GM21390 (cell line): ENCODE measurements at regions not wholly inside any gene's neighbourhood (a gene's known extent, or its start where the extent isn't known, plus 50 kb on each side); places are given as distances from the start of the nearest gene placed in this dataset.

Source experiments
- ATAC-seq: cut with Tn5 transposase; IDR thresholded peaks from one replicate; pipeline ENCODE4 v1.9.1; 2021; ENCODE audit not compliant: unreplicated experiment

DNA sequence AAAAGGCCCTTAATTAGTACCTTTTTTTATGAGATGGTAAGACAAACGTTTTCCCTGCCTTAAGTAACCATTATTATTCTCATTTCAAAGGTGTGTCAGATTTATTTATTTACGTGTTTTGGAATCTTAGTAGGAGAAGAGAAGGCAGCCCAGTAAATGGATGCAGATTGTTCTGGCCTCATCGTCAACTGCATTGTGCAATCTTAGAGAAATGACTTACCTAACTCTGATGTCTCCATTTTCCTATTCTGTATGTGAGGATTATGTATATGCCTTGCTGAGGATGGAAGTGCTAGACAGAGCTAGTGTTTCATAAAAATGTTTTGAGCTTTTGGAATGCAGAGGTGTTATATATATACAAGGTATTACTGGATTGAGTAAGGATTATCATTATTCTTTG lies 97.0 kb upstream of the JAG1 start:
- no peak for ATAC-seq

DNA sequence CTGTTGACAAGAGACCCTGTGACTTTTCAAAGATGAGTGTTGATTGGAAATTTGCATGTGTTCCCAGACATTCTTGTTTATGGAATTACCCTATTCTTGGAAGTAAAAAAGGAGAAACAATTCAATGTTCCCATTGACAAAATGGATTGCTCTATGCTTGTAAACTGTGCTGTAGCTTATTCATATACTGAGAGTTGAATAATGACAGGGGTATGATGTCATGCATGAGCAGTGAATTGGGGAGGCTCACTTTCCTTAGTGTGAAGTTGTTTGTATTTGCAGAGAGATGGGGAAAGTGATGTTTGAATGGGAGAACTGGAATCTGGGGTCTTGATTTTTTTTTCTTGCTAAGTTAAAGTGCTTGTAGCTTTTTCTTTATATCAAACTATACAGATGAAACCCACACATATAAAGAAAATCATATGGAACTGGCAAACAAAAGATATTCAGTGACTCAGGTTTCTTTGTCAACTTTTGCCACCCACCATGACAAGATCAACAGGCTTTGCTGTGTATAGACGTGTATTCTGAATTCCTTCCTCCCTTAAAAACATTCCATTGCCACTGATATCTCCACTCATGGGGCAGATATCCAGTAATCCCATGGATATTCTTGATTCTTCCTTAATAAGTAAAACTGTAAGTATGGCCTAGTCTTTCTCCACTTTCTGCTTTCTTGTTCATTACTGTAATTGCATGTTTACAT lies 97.8 kb upstream of the JAG1 start:
- ATAC-seq, result no peak

DNA sequence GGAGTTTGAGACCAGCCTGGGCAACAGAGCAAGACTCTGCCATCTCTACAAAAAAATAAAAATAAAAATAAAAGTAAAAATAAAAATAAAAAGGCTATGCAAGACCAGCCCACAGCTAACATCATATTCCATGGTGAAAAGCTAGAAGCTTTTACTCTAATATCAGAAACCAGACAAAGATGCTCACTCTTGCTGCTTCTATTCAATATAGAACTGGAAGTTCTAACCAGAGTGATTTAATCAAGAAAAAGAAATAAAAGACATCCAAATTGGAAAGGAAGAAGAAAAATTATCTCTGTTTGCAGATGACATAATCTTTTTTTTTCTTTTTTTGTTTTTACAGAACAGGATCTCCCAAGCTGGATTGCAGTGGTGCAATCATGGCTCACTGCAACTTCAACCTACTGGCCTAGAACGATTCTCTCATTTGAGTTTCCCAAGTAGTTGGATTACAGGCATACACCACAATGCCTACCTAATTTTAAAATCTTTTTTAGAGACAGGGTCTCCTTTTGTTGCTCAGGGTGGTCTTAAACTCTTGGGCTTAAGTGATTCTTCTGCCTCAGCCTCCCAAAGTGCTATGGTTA lies 100.7 kb upstream of the JAG1 start:
- ATAC-seq, result no peak

DNA sequence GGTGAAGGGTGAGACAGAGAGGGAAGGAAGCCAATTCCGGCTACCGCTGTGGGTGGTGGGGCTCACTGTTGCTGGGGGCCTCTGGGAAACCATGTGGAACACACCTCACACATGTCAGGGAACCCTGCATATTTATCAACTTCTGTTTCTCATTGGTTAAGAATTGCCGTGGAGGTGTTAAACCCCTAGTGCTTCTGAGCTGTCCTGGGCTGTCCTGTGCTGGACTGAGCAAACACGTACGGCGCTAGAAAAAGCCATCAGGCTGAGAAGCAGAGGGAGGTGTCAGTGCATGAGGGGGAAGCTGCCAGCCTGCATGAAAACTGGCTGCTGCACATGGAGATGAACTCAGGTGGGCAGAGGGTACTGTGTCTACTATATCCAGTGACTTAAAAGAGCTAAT lies 103.9 kb upstream of the JAG1 start:
- ATAC-seq, result no peak

DNA sequence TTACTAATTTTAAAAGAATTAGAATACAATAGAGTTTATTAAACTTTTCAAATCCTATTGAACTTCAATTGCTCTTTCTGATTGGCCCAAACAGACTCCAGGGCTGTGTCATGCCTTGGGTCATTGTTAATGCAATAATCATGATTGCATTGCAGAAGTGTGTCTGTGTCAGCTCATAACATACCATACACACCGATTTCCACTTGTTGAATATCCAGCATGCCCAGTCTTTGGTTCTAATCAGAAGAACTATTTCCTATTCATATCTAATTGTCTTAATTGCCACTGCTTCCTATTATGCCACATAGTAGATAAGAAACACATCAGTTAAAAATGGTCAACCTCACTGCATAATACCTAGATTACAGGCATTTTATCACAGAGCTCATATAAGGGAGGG lies 106.1 kb upstream of the JAG1 start:
- ATAC-seq, result no peak

DNA sequence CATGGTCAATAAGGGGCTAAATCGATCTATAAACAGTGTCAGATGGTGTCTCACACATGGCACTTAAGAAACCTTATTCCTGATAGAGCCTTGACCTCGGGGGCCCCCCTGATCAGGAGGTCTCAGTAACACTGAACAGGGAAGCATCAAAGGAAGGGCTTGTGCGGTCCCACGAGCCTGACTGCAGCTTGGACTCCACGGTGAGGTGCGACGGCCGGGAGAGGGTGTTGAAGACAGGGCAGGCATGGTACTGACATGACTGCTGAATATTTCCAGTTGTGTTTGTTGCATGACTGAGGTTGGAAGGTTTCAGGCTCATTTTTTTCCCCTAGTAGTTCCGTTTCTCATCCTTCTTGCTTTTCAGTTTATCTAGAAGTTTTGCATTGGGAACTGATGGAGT lies 107.1 kb upstream of the JAG1 start:
- no peak for ATAC-seq

DNA sequence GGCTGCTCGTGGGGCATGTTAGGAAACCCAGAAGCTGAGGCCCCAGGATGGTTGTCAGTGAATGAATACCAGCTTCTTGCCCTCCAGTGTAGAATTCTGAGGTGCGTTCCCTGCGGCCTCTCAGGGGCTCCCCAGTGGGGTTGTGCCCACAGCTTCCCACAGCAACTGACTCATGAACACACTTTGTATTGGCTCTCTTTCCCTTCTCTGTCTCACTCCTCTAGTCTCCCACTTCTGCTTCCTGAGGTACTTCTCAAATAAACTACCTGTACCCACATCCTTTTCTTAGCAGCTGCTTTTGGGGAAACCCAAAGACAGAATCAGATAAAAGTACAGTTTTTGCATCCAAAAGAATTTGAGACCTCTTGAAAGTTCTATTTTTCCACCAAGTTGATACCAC lies 107.7 kb upstream of the JAG1 start:
- no peak for ATAC-seq

DNA sequence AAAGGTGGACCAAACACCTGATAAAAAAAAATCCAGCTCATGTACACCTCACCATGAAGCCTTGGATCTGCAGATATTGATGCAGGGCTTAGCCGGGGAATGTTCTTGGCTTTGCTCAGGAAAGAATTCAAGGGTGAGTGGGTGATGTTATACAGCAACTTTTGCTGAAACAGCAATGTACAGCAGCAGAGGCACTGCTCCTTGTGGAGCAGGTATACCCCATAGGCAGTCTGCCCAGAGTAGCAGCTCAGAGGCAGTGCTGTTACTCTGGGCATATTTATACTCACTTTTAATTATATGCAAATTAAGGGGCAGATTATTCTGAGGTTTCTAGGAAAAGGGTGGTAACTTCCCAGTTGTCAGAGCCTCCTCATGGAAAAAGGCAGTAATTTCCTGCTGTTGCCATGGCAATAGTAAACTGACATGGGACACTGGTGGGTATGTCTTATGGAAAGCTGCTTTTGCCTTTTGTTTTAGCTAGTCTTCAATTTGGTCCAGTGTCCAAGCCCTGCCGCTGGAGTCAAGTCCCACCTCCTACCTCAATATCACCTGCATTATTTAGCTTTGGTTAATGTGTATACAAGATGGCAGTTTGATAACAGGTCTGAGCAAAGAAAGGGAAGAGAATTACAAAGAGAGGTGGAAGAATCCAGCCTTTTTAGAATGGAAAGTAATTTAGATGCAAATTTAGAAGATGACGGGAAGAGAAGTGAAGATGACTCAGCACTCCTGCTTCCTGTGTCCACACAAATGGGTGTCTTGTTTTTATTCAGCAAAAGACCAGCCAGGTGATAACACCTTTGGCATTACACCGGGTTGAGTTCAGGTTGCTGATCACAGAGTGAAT lies 110.1 kb upstream of the JAG1 start:
- no peak for ATAC-seq

DNA sequence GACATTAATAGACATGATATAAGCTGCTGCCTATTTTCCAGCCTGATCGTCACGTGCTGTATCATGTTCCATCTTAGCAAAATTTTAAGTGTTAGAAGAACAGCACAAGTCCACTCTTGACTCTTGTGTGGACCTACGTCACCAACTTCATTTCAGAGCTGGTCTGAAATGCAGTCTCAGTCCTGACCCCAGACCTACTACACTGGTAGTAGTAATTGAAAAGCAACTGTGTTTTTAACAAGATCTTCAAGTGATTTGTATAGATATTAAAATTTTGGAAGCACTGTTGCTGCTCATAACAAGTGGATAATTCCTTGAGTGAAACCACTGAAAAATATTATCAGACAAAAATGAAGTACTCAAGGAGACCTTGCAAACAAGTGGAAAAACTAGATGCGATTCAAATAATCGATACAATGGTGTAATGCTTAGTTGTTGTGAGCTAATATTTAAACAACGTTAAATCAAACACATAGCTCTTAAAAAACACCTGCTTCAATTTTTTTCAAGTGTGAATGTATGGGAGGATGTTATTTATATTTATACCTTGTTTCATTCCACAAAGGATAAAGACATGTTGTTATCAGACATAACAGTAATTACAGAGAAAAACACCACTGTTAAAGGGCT lies 110.9 kb upstream of the JAG1 start:
- no peak for ATAC-seq

DNA sequence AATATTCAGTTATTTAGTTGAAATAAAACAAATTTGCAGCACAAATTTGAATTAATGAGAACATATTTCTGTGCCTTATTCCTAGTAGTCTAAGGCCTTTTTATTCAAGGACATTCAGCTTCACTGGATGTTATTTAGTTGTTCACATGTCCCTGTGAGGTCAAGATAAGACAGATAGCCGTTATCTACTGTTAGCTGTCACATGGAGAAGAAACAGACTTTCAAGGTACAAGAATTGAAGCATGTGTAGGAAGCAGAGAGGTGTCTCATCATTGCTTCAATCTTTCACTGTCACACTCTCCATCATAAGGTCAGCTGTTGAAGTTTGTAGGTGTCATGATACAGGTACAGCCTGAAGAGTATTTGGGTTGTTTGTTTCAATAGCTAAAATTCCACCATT lies 112.9 kb upstream of the JAG1 start:
- no peak for ATAC-seq

DNA sequence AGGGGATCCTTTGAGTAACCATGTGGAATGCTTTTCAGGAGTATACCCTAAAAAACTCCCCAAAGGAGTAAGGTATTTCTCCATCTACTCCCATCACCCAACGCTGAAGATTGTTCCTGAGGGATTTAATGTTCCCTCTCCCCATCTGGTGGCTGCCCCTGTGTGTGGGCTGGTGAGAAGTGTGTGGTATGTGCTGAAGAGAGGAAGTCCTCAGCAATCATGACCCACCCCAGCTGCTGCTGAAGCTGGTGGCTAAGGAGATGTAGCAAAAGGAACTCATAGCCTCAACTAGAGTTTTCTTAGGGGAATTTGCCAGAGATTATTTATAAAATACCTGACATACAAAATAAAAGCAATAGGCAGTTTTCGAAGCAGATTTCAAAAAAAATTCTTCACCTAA lies 114.3 kb upstream of the JAG1 start:
- no peak for ATAC-seq

DNA sequence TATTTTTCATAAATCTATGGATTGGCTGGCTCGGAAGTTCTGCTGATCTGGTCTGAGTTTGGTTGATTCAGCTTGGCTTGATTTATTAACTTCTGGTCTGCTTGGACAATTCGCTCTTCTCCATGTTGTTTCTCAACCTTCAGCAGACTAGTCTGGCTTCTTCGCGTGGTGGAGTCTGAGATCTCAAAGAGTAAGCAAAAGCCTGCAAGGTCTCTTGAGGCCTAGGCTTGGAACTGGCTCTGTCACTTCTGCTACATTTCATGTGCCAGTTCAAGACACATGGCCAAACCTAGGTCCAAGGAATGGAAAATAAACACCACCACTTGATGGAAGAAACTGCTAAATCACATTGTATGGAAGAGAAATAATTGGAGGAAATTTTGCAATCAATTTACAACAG lies 115.1 kb upstream of the JAG1 start:
- no peak for ATAC-seq

DNA sequence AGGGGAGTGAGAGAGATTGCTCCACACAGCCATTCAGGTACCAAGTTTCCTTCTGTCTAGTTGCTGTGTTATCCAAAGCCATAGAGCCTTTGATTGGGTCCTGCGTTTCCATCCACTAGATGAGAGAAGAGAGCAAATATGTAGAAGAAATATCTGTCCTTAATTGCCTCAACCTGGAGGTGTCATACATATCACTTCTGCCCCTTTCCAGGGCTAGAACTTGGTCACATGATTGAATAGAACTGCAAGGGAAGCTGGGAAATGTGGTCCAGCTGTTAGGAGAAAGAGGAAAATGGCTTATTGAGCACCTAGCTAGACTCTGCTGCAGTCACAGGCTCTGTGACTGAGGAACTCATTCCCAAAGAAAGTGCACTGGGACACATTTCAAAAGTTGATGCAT lies 115.6 kb upstream of the JAG1 start:
- no peak for ATAC-seq

DNA sequence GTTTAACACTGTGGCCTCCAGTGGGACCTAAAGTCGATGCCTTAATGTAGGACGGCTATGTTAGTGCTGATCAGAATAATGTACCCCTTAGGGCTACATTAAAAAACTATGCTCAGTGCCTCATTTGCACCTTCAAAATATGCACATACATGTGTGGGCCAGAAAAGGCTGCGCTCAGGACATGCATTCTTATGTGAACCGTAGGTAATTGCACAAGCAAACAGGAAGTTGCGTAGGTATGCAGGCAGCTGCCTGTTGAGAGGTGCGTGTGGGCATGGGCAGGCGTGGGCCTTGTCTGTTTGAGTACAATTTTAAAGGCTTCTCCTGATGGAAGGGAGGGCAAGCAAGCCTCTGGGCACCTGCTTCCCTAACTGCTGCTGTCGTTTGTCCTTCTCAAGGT lies 116.2 kb upstream of the JAG1 start:
- ATAC-seq, result no peak

DNA sequence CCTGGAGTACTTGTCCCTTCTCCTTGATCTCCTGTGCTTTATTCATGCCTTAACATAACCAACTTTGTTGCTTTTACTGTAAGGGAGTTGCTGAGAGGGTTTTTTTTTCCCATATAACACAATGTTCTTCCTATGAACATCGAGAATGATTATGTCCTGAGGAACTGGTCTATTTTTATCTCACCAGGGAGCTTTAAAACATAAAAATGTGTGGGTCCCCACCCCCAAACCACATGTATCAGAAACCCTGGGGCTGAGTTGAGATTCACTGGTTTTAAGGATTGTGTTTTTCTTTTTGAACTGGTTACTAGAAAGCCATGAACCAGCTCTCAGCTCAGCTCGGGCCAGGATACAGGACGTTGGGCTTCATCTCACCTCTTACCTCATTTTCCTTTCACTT lies 118.5 kb upstream of the JAG1 start:
- ATAC-seq, result no peak

DNA sequence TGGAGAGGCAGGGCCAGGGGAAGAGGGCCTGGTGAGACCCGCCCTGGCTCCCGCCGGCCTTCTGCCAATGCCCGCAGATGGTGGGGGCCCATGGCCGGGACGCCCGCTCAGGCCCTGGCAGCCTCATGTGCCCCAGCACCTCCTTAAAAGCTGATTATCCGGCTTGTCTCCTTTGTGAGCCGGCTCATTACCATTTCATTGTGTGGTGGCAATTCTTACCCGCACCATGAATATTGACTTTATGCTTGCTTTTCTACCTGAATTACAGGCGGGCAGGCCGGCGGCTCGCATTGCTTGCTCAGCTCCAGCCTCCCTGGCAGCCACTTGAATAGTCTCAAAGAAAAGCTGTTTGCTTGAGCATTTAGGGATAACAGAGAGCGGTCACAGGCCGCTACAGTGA lies 120.0 kb upstream of the JAG1 start:
- no peak for ATAC-seq

DNA sequence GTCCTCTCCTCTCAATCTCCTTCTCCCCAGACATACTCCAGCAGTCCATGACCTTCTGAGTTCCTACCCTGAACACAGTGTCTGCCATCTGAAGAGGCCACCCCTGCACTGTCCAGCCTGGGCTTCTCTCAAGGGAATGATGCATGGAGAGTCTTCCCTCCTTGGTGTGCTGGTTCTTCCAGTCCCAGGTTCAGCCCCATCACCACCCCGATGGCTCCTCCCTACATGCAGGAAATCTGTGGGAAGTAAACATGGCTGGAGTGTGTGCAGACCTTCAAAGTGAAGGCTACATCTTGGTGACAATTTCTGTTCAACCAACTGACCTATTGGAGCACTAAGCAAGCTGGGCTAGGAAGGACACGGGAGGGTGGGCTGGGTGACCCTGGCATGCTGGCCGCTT lies 121.0 kb upstream of the JAG1 start:
- ATAC-seq, result no peak

DNA sequence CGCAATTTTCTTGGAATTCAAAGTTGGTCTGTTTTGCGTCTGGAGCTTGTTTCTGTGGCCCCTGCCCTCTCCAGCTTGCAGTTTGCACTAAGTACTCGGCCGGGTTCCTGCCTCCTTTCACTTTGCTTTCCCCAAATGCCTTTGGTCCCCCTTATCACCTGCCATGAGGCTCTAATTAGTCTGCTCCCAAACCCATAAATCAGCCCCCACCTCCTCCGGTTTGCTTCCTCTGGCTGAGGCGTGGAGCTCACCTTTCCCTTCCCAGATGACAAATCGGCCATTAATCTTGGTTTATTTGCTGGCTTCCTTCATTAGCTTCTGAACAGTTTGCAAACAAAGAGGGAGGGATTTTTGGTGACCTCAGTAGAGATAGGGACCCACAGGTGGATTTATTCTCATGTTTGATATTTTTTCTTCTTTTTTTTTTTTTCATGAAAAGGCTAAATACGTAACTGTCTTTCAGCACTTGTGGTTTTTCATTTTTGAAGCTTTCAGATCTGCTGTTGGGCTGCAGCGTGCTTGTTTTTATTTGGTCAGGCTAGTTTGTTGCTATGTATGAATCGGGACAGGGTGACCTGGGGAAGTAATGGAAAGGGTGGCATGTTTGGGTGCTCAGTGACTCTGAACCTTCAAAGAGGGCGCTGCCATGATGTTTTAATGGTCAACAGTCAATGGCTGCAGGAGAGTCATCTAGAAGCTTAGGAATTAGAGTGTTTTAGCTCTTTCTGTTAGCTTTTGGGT lies 121.7 kb upstream of the JAG1 start:
- no peak for ATAC-seq

DNA sequence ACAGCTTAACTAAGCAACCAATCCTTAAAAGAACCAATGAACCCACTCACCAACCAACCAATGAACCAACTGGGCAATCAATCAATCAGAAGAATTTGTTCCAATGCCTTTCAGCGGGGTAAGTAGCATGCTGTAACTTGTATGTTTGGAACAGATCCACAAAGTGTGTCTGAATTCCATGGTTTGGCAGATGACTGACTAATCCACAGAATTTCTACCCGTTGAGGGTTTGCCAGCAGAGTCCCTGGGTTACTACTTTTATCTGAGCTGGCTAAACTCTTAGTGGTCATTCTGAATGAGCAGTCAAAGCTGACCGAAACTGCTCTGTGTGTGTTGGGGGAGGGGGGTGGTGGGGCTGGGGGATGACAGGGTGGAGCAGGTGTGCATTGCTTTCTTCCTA lies 125.0 kb upstream of the JAG1 start:
- no peak for ATAC-seq

DNA sequence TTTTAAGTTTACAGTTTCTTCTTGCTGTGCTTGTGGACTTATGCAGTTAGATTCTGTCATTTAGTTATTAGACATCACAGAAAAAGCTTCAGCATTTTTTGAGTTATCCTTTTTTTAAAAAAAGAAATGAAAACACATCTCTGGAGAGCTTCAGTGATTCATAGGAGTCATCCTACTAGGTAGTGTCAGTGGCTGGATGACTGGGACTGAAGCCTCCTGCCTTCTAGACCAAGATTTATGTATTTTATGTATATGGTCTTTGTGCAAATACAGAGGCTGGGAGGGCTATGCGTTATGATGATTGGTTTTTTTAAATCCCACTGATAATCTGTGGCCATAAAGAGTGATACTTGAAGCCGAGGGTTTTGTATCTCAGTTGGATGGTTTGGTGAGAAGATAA lies 125.9 kb upstream of the JAG1 start:
- no peak for ATAC-seq

DNA sequence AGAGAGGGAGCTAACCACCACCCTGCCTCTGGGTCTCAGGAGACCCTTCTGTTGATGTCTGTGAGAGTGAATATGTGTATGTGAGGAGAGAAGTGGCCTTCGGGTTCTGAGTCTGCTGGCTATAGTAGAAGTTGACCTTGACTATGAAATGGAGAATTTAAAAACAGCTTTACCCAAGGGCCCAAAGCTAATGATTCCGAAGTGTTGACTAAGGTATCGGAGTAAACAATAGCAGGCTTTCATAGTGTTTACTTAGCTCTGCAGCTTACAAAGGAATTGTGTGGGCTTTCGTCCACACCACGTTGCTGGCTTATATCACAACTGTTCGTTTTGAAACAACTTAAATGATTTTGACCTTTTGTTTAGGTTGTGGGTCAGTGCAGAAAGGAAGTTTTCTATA lies 126.5 kb upstream of the JAG1 start:
- no peak for ATAC-seq
